Stomach (tissue), 8 donors: ENCODE measurements at regions not wholly inside any gene's neighbourhood (a gene's known extent, or its start where the extent isn't known, plus 50 kb on each side); places are given as distances from the start of the nearest gene placed in this dataset.
A peak's percentile ranks its signal among the peaks of the same experiment; 100 is the strongest.

Experiments
- DNase-seq, 2 donors: peaks; one replicate each; pipeline versions ENCODE4 v3.0.0 to v3.0.0-alpha.2; 2013 to 2019
- H3K27ac ChIP-seq, 5 donors: fragments of 200-600 bp in 4 of 5; sonication (generic) in 4 of 5; one replicate each; pipeline ENCODE4 v1.5.1; 2013 to 2019; ENCODE audit warnings: mild to moderate bottlenecking in 1 of 5, moderate library complexity in 1 of 5
- H3K27me3 ChIP-seq, 3 donors: fragments of 200-600 bp; sonication (generic); one replicate each; pipeline ENCODE4 v1.5.1; 2017 to 2019; ENCODE audit warnings: mixed run types in 1 of 3
- H3K36me3 ChIP-seq, 4 donors: fragments of 200-600 bp; sonication (generic); 1 replicate in 3 of 4; 2 replicates in 1 of 4; pipeline ENCODE4 v1.5.1; 2016 to 2019
- H3K4me1 ChIP-seq, 4 donors: fragments of 200-600 bp; sonication (generic); one replicate each; pipeline ENCODE4 v1.5.1; 2016 to 2019
- H3K4me3 ChIP-seq, 4 donors: fragments of 200-600 bp; sonication (generic) in 3 of 4; one replicate each; pipeline ENCODE4 v1.5.1; 2016 to 2019; ENCODE audit warnings: mild to moderate bottlenecking in 1 of 4
- H3K9me3 ChIP-seq, 4 donors: fragments of 200-600 bp; sonication (generic); one replicate each; pipeline ENCODE4 v1.5.1; 2016 to 2019
- EP300 ChIP-seq: sonication (generic); formaldehyde crosslinking; IDR thresholded peaks from one replicate; pipeline ENCODE4 v1.6.1; 2017; ENCODE audit warnings: antibody characterized with exemption
- POLR2A ChIP-seq, 4 donors: fragments of 450-650 bp; IDR thresholded peaks; one replicate each; pipeline ENCODE4 v1.6.1; 2016; ENCODE audit warnings: antibody characterized with exemption in 4 of 4, control low read depth in 2 of 4, mild to moderate bottlenecking in 1 of 4, moderate library complexity in 1 of 4
- POLR2AphosphoS5 ChIP-seq, 3 donors: sonication (generic); formaldehyde crosslinking; IDR thresholded peaks; one replicate each; pipeline ENCODE4 v1.6.1; 2016; ENCODE audit warnings: antibody characterized with exemption in 3 of 3
- WGBS, 5 donors: extraction: QIAGEN DNeasy Blood & Tissue Kit in 3 of 5; methylation state at CpG; one replicate each; pipeline versions ENCODE4 v1.1.5 to v1.1.7; 2013 to 2018; 5-methylcytosine and 5-hydroxymethylcytosine counted together
- intact Hi-C: fragments of 100-400 bp; cut with DNase I; formaldehyde crosslinking; loops from one replicate; pipeline ENCODE4 v1.15.1; 2023; ENCODE audit warnings: low total_unique reads
- TF ChIP-seq, protein P1 (sequence below), 7 experiments: fragments of 450-650 bp in 4 of 7; fragments of 200-600 bp in 3 of 7; sonication (generic) in 3 of 7; IDR thresholded peaks; one replicate each; pipeline ENCODE4 v1.5.1; 2016 to 2019; ENCODE audit warnings: antibody characterized with exemption in 7 of 7, control low read depth in 2 of 7, mild to moderate bottlenecking in 1 of 7
- donor health status: healthy with polysubstance abuse.
- donor health status: Bipolar disorder and iron deficiency.
- donor health status: healthy.

- peaks cover 0 to 8% (median 0%) of the 10 kb centered on the region in 4 donors for H3K9me3 ChIP-seq
- H3K4me1 ChIP-seq = peaks cover 27 to 57% (median 42%) of the 10 kb centered on the region in 4 donors
- no peak for DNase-seq
- no peak overlapping the region for H3K27ac ChIP-seq
- intact Hi-C loops = no loop called here
- WGBS, 5 donors = 74 to 87% (median 77%) methylated on average over 3 of the region's 3 CpGs
- no peaks in the 10 kb centered on the region for H3K36me3 ChIP-seq
- no peaks in the 10 kb centered on the region for H3K27me3 ChIP-seq
- H3K4me3 ChIP-seq = no peak overlapping the region
- TF ChIP-seq EP300 = no peak
- TF ChIP-seq, protein P1, sequence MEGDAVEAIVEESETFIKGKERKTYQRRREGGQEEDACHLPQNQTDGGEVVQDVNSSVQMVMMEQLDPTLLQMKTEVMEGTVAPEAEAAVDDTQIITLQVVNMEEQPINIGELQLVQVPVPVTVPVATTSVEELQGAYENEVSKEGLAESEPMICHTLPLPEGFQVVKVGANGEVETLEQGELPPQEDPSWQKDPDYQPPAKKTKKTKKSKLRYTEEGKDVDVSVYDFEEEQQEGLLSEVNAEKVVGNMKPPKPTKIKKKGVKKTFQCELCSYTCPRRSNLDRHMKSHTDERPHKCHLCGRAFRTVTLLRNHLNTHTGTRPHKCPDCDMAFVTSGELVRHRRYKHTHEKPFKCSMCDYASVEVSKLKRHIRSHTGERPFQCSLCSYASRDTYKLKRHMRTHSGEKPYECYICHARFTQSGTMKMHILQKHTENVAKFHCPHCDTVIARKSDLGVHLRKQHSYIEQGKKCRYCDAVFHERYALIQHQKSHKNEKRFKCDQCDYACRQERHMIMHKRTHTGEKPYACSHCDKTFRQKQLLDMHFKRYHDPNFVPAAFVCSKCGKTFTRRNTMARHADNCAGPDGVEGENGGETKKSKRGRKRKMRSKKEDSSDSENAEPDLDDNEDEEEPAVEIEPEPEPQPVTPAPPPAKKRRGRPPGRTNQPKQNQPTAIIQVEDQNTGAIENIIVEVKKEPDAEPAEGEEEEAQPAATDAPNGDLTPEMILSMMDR (IDR thresholded peaks at IDR 0.05) = no peak
- no peak for TF ChIP-seq POLR2A (IDR thresholded peaks at IDR 0.05)
Observed at GRCh38 chr7:47639495-47640110, 57.7 kb upstream of the TNS3 start.

DNA sequence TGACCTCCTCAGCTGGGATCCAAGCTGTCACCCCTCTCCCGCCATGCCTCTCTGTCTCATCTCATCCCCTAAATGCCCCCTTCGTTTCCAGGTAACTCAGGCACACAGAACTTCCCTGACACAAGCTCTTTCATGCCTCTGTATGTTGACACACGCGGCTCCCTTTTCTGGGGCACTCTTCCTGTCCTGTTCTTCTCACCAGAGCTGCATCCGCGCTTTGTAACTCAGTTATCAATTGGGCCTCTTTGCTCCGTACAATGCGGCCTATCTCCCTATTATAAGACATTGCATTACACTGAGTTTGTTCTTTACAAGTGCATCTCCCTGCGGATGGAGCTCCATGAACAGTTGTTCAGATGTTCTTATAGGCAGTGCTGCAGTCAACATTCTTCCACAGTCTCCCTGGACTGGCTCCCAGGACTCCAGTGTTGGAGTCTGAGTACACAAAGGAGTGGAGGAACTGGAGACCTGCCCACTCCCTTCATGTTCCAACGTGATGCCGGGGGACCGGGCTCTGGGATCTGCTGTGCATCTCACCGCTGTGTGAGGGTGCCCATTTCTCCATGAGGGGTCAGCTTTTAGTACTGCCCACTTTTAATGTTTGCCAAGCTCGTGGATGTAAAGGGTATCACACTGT, 56.9 kb upstream of the TNS3 start:
- H3K9me3 ChIP-seq = peaks cover 0 to 4% (median 0%) of the 10 kb centered on the region in 4 donors
- no peaks in the 10 kb centered on the region for H3K36me3 ChIP-seq
- no peak for TF ChIP-seq EP300
- peak in 2 of 3 donors; percentile 22 to 33 for TF ChIP-seq POLR2AphosphoS5 (IDR thresholded peaks at IDR 0.05)
- TF ChIP-seq, protein P1 (IDR thresholded peaks at IDR 0.05) = no peak
- no peak for TF ChIP-seq POLR2A (IDR thresholded peaks at IDR 0.05)
- WGBS, 5 donors = 25 to 41% (median 30%) methylated on average over 14 of the region's 14 CpGs
- H3K4me1 ChIP-seq = peaks cover 27 to 62% (median 44%) of the 10 kb centered on the region in 4 donors
- H3K27me3 ChIP-seq = no peaks in the 10 kb centered on the region
- peak overlapping the region in 1 of 5 donors; percentile 9 for H3K27ac ChIP-seq
- H3K4me3 ChIP-seq = no peak overlapping the region
- DNase-seq = peak; percentile 84 to 90
- intact Hi-C loops = no loop called here

DNA sequence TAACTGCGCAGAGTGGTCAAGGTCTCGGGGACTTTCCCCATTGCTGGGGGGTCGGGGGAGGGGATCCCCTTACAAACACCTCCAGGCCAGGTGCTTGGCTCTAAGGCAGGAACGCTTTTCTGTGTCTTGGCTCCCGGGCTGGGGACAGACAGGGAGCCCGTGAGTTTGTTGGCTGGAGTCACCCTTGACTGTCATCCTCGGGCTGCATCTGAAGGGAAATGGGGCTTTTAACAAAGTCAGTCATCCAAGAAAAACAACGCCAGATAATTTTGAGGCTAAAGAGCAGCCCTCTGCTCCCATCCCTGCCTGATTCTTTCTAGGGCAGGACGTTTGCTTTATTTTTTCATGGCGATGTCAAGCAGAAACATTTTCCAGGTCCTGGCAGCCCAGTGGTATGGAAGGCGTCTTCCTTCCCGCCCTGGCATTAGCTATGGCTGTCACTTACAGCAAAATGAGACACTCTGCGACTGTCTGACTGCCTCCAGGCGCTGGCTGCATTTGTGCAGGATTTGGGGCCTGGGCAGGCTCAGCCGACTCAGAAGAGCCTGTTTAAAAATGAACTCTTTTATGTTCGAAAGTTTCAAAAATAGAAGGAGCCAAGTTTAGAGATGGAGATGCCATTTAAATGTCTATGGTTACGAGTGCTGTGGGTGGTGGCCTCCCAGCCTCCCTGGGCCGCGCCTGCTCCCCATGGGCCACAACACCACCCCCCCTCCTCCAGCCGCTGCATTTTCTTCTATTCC, 54.7 kb upstream of the TNS3 start:
- 63 to 72% (median 66%) methylated on average over 20 of the region's 20 CpGs for WGBS, 5 donors
- DNase-seq = peak in 1 of 2 donors; percentile 55
- Histone ChIP-seq H3K27me3 (no peaks in the 10 kb centered on the region), H3K9me3 (no peaks in the 10 kb centered on the region), H3K4me3 (no peak overlapping the region), H3K27ac (peak overlapping the region in 3 of 5 donors; percentile 47 to 65 (median 61)), H3K36me3 (no peaks in the 10 kb centered on the region), H3K4me1 (peaks cover 27 to 62% (median 44%) of the 10 kb centered on the region in 4 donors)
- TF ChIP-seq POLR2A (IDR thresholded peaks at IDR 0.05) (no peak), EP300 (no peak), POLR2AphosphoS5 (IDR thresholded peaks at IDR 0.05) (no peak)
- TF ChIP-seq, protein P1 (IDR thresholded peaks at IDR 0.05) = no peak
- intact Hi-C loops = no loop called here

DNA sequence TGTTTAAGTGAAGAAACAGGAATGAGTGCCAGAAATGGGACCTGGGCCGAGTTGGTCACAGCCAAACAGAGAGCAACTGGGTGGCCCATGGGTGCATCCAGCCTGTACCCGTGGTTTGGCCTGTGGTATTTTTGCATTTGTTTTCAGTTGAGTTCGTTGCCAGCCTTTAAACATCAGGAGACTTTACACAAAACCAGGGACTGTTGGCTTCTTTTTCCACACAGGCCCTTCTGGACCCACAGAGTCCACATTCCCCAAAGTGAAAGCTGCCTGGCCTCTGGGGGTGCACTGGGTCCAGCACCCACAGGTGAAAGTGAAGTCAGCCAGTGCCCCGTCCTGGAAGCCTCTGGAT, 54.1 kb upstream of the TNS3 start:
- Histone ChIP-seq H3K4me3 (no peak overlapping the region), H3K9me3 (no peaks in the 10 kb centered on the region), H3K4me1 (peaks cover 27 to 60% (median 44%) of the 10 kb centered on the region in 4 donors), H3K36me3 (no peaks in the 10 kb centered on the region), H3K27me3 (no peaks in the 10 kb centered on the region), H3K27ac (peak overlapping the region in 3 of 5 donors; percentile 47 to 65 (median 61))
- intact Hi-C loops = no loop called here
- no peak for DNase-seq
- 36 to 65% (median 51%) methylated on average over 4 of the region's 4 CpGs for WGBS, 5 donors
- TF ChIP-seq POLR2AphosphoS5 (IDR thresholded peaks at IDR 0.05) (no peak), EP300 (no peak), POLR2A (IDR thresholded peaks at IDR 0.05) (no peak)
